ENCODE measurements at regions not wholly inside any gene's neighbourhood (a gene's known extent, or its start where the extent isn't known, plus 50 kb on each side); places are given as distances from the start of the nearest gene placed in this dataset.
A peak's percentile ranks its signal among the peaks of the same experiment; 100 is the strongest.

GRCh38 chr6:11362564-11362963 is 130.1 kb upstream of the NEDD9 start:
- ATAC-seq (no peak), FAIRE-seq (no peak), DNase-seq (ENCODE audit: low read depth, low spot score) (no peak)
- in situ Hi-C loops (cut with MboI) = no loop called here
- BruUV-seq (replicated peaks) = no TSS peak
- 4% methylated on average over 1 of the region's 1 CpG for WGBS (ENCODE audit: insufficient coverage, insufficient replicate concordance, low lambda C conversion rate, missing lambda C conversion rate)
- peak overlapping the region; percentile 35; the same call in 1 of the 2 replicates for H3K27ac ChIP-seq (ENCODE audit: control insufficient read depth, insufficient read depth)
- peaks cover 6% of the 10 kb centered on the region for H3K9me3 ChIP-seq (replicated peaks; ENCODE audit: control insufficient read depth, insufficient read depth, low read length)
- peaks cover 39% of the 10 kb centered on the region for H3K4me1 ChIP-seq (ENCODE audit: control insufficient read depth, insufficient read depth, low read length)
- intact Hi-C loops (cut with micrococcal nuclease; ENCODE audit: unreplicated experiment) = no loop called here
- H3K79me2 ChIP-seq (ENCODE audit: control insufficient read depth, insufficient read depth, low read length) = peaks cover 52% of the 10 kb centered on the region
- ChIA-PET RAD21 (ENCODE audit: unreplicated experiment) (interaction anchor here (0.5 to 10.7 kb wide), 11 partner anchors 8 to 133 kb away, joined by 3 to 221 read pairs (median 17); no protein-coding TSS in a partner anchor), CTCF (interaction anchor here (0.7 to 7.8 kb wide), 5 partner anchors 9 to 133 kb away, joined by 3 to 45 read pairs (median 3); no protein-coding TSS in a partner anchor), POLR2A (interaction anchor here (0.7 to 3.4 kb wide), 9 partner anchors 11 to 264 kb away, joined by 3 to 16 read pairs (median 6); no protein-coding TSS in a partner anchor), SMC1A (ENCODE audit: uncharacterized antibody, unreplicated experiment) (interaction anchor here (0.5 to 11.6 kb wide), 18 partner anchors 8 to 213 kb away, joined by 3 to 275 read pairs (median 8); partner anchors contain the start of gene NEDD9)
- H3K9ac ChIP-seq (ENCODE audit: control insufficient read depth, insufficient read depth, low read length) = no peak overlapping the region
- H2AFZ ChIP-seq (ENCODE audit: control insufficient read depth, low read depth, low read length) = no peak overlapping the region
- no peak overlapping the region for H3K4me2 ChIP-seq (ENCODE audit: control insufficient read depth, insufficient read depth)
- no peaks in the 10 kb centered on the region for H4K20me1 ChIP-seq (ENCODE audit: control insufficient read depth, insufficient read depth)
- H3K4me3 ChIP-seq = no peak overlapping the region
- peaks cover 2 to 32% of the 10 kb centered on the region in 2 experiments for H3K36me3 ChIP-seq (ENCODE audit: control insufficient read depth in 2 of 2, insufficient read depth in 2 of 2, low read length in 1 of 2)
- H3K27me3 ChIP-seq (replicated peaks in 1 of 2; ENCODE audit: control insufficient read depth in 2 of 2, insufficient read depth in 2 of 2, low read length in 1 of 2) = no peaks in the 10 kb centered on the region
- no peak for TF ChIP-seq MLLT1 (IDR thresholded peaks at IDR 0.05)
- peak; percentile 27; the same call in 1 of the 2 replicates for TF ChIP-seq IRF4 (IDR thresholded peaks at IDR 0.05; ENCODE audit: low read depth, low read length)
- TF ChIP-seq EP300 (IDR thresholded peaks at IDR 0.05; ENCODE audit: borderline replicate concordance in 1 of 2, control insufficient read depth in 1 of 2, low read depth in 2 of 2, low read length in 2 of 2) = peak in 1 of 2 experiments; percentile 28; a peak in 1 of 4 replicates
- no peak for TF ChIP-seq RAD21 (IDR thresholded peaks at IDR 0.05; ENCODE audit: insufficient read depth, low read depth, low read length)
- TF ChIP-seq IKZF1 (conservative IDR thresholded peaks at IDR 0.05) = peak; percentile 47; the same call in 1 of the 2 replicates
- TF ChIP-seq RELB (IDR thresholded peaks at IDR 0.05; ENCODE audit: low read depth) = peak; percentile 24; the same call in 1 of the 2 replicates
- TF ChIP-seq MEF2B (IDR thresholded peaks at IDR 0.05; ENCODE audit: partially characterized antibody, poor library complexity, severe bottlenecking) = peak; percentile 82
- TF ChIP-seq ETV6 (conservative IDR thresholded peaks at IDR 0.05 in 1 of 2, IDR thresholded peaks at IDR 0.05 in 1 of 2; ENCODE audit: borderline replicate concordance in 1 of 2, low read depth in 1 of 2) = peak in 1 of 2 experiments; percentile 9; a peak in 1 of 4 replicates
- no peak for TF ChIP-seq USF2 (IDR thresholded peaks at IDR 0.05; ENCODE audit: borderline replicate concordance, low read depth, low read length)
- 0 out of 2 replicates have a peak, but pooled peaks have one; percentile 26 for TF ChIP-seq NFYB (IDR thresholded peaks at IDR 0.05; ENCODE audit: insufficient read depth, low read depth, low read length)
- TF ChIP-seq MTA2 (IDR thresholded peaks at IDR 0.05; ENCODE audit: low read depth) = peak; percentile 43
- peak; percentile 80; the same call in 1 of the 2 replicates for TF ChIP-seq MEF2A (IDR thresholded peaks at IDR 0.05; ENCODE audit: insufficient read depth, low read depth, low read length)
- TF ChIP-seq RB1 (IDR thresholded peaks at IDR 0.05; ENCODE audit: borderline replicate concordance) = no peak
- TF ChIP-seq SIX5 (IDR thresholded peaks at IDR 0.05; ENCODE audit: low read depth, low read length, severe bottlenecking) = no peak
- peak in 1 of 2 experiments; percentile 3; a peak in 1 of 4 replicates for TF ChIP-seq BHLHE40 (IDR thresholded peaks at IDR 0.05; ENCODE audit: borderline replicate concordance in 1 of 2, low read depth in 2 of 2, low read length in 1 of 2)
- TF ChIP-seq JUNB (IDR thresholded peaks at IDR 0.05) = peak; percentile 52
- TF ChIP-seq PKNOX1 (IDR thresholded peaks at IDR 0.05) = 0 out of 2 replicates have a peak, but pooled peaks have one; percentile 4

Data from GM12878 (cell line).